Psoas muscle (tissue), 7 donors: ENCODE measurements at regions not wholly inside any gene's neighbourhood (a gene's known extent, or its start where the extent isn't known, plus 50 kb on each side); places are given as distances from the start of the nearest gene placed in this dataset.
A peak's percentile ranks its signal among the peaks of the same experiment; 100 is the strongest.

Experiments used
- ATAC-seq, 4 donors: fragments of 200-7000 bp; cut with Tn5 transposase; one replicate each; pipeline ENCODE4 v1.9.1; 2020; ENCODE audit warnings: moderate library complexity in 3 of 4, mild to moderate bottlenecking in 2 of 4
- DNase-seq, 2 donors: peaks; one replicate each; pipeline ENCODE4 v3.0.0-alpha.2; 2020
- H3K27ac ChIP-seq: fragments of 200-600 bp; one replicate; pipeline ENCODE4 v1.8.0; 2022
- H3K27me3 ChIP-seq, 3 donors: fragments of 200-600 bp in 1 of 3; one replicate each; pipeline versions ENCODE4 v1.6.1 to v1.8.0; 2013 to 2022; ENCODE audit warnings: low read length in 2 of 3, mild to moderate bottlenecking in 2 of 3, moderate library complexity in 1 of 3; ENCODE audit not compliant: insufficient read depth in 3 of 3
- H3K36me3 ChIP-seq, 2 donors: fragments of 200-600 bp in 1 of 2; one replicate each; pipeline versions ENCODE4 v1.6.1 to v1.8.0; 2013 to 2022; ENCODE audit warnings: low read depth in 1 of 2, mild to moderate bottlenecking in 1 of 2, moderate library complexity in 1 of 2; ENCODE audit not compliant: insufficient read depth in 1 of 2
- H3K4me1 ChIP-seq: fragments of 200-600 bp; one replicate; pipeline ENCODE4 v1.8.0; 2022
- H3K4me3 ChIP-seq: fragments of 200-600 bp; one replicate; pipeline ENCODE4 v1.8.0; 2022; ENCODE audit warnings: mild to moderate bottlenecking
- H3K9me3 ChIP-seq: fragments of 200-600 bp; one replicate; pipeline ENCODE4 v1.8.0; 2022
- WGBS, 3 donors: extraction: QIAGEN DNeasy Blood & Tissue Kit; methylation state at CpG; one replicate each; pipeline versions ENCODE4 v1.1.6 to v1.1.7; 2013; 5-methylcytosine and 5-hydroxymethylcytosine counted together
- intact Hi-C, 2 donors: fragments of 100-400 bp; cut with DNase I; formaldehyde crosslinking; loops; one replicate each; pipeline versions ENCODE4 v1.11.0 to v1.14.2; 2022
- TF ChIP-seq, protein P1 (sequence below): fragments of 200-600 bp; IDR thresholded peaks from one replicate; pipeline ENCODE4 v1.8.0; 2022; ENCODE audit warnings: antibody characterized with exemption
- donor health status: healthy with polysubstance abuse.
- donor health status: DM: no; HTN: no; CAD: no; lungs with moderate emphysema.
- donor health status: Bipolar disorder and iron deficiency.
- donor health status: healthy.
- donor health status: DM: yes; HTN: yes; CAD: no.
- donor health status: DM: no; HTN: no; CAD: no.
- donor health status: DM: yes; HTN: yes; CAD: no.

DNA sequence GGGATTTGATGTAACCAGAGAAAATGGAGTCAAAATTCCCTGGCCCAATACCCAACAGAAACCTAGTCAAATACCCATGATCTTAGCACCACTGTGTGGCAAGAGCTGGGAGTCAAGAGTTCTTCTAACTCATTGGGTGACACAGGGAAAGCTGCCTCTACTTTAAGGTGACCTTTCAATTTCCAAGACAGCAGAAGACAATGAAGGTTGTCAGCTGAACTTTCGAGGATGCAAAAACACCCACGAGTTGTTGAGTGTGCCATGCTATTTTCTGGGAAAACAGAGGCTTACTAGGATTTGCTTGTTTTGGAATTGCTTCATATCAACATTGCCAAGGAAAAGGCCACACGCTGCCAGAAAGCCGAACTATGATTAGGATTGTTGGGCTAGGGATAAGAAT, 61.6 kb upstream of the CYRIA start:
- DNase-seq (no peak), ATAC-seq (peak; percentile 52 to 76 (median 69))
- Histone ChIP-seq H3K27me3 (no peaks in the 10 kb centered on the region), H3K36me3 (no peaks in the 10 kb centered on the region), H3K9me3 (no peaks in the 10 kb centered on the region), H3K4me1 (peaks cover 10% of the 10 kb centered on the region), H3K27ac (no peak overlapping the region), H3K4me3 (no peak overlapping the region)
- WGBS, 3 donors, result 27 to 46% (median 30%) methylated on average over 4 of the region's 4 CpGs
- intact Hi-C loops, result loop anchor here (5.0 kb wide), 3 partner anchors 60 to 90 kb away; partner anchors contain the start of gene CYRIA (in 1 of the 2)
- TF ChIP-seq, protein P1, sequence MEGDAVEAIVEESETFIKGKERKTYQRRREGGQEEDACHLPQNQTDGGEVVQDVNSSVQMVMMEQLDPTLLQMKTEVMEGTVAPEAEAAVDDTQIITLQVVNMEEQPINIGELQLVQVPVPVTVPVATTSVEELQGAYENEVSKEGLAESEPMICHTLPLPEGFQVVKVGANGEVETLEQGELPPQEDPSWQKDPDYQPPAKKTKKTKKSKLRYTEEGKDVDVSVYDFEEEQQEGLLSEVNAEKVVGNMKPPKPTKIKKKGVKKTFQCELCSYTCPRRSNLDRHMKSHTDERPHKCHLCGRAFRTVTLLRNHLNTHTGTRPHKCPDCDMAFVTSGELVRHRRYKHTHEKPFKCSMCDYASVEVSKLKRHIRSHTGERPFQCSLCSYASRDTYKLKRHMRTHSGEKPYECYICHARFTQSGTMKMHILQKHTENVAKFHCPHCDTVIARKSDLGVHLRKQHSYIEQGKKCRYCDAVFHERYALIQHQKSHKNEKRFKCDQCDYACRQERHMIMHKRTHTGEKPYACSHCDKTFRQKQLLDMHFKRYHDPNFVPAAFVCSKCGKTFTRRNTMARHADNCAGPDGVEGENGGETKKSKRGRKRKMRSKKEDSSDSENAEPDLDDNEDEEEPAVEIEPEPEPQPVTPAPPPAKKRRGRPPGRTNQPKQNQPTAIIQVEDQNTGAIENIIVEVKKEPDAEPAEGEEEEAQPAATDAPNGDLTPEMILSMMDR, result peak; percentile 16

DNA sequence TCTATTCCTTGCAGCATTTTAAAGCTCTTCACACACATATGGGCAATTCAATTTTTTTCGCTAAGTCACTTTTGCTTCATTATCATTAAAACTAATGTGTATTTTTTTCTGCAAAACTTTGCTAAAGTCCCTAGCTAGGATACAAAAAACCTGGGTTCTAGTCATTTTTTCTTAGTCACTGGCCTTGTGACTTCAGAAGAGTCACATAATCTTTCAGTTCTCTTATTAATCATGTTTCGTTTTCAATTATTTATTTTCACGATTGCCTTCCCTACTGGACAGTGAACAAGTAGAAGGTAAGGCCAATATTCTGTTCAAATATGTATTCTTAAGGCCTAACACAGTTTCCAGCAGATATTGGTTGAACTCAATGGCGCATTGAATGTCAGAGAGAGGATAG, 60.9 kb upstream of the CYRIA start:
- no peak overlapping the region for H3K27ac ChIP-seq
- intact Hi-C loops, result loop anchor here (5.0 kb wide), 3 partner anchors 59 to 89 kb away; partner anchors contain the start of gene CYRIA (in 1 of the 2)
- H3K9me3 ChIP-seq, result no peaks in the 10 kb centered on the region
- no peak overlapping the region for H3K4me3 ChIP-seq
- DNase-seq (no peak), ATAC-seq (no peak)
- no peaks in the 10 kb centered on the region for H3K36me3 ChIP-seq
- no peaks in the 10 kb centered on the region for H3K27me3 ChIP-seq
- 93 to 96% (median 95%) methylated on average over 4 of the region's 4 CpGs for WGBS, 3 donors
- H3K4me1 ChIP-seq, result peaks cover 10% of the 10 kb centered on the region
- TF ChIP-seq, protein P1, result no peak

DNA sequence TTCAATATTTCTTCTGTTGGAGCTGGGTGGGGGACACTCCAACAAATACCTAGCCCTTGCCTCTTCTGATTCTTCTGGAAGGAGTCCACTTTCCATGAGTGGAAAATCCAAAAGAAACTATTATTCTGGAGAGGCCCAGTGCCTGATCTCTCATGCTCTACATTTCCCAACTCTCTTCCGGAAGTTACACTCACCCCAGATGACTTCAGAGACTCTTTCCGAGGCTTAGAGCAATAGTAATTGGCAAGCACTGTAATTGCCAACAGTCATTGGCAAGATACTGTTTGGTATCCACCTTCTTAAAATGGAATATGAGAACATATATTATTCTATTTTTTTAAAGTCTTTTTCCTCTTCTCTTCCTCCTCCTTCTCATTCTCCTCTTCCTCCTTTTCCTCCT, 60.5 kb upstream of the CYRIA start:
- Histone ChIP-seq H3K27ac (no peak overlapping the region), H3K4me3 (no peak overlapping the region), H3K9me3 (no peaks in the 10 kb centered on the region), H3K36me3 (no peaks in the 10 kb centered on the region), H3K27me3 (no peaks in the 10 kb centered on the region), H3K4me1 (peaks cover 10% of the 10 kb centered on the region)
- TF ChIP-seq, protein P1, result no peak
- 22 to 32% (median 30%) methylated on average over 2 of the region's 2 CpGs for WGBS, 3 donors
- ATAC-seq (peak in 2 of 4 donors; percentile 50), DNase-seq (no peak)
- intact Hi-C loops, result loop anchor here (5.0 kb wide), 3 partner anchors 59 to 89 kb away; partner anchors contain the start of gene CYRIA (in 1 of the 2)

DNA sequence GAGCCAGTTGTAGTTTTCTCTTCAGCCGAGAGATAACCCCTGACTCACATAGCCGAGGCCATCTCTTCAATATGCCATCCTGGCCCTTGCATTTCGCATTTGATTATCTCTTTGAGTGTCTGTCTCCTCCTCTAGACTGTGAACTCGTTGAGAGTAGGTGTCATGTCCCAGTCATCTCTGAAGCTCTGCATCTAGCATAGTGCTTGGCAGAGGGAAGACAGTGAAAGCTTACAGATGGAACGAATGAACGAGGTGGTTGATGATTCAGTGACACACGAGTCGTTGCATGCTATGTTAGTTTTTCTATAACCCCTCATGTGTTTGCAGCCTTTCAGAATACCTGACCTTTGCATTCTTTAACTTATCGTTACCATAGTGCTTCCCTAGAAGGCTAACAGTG, 59.9 kb upstream of the CYRIA start:
- Histone ChIP-seq H3K27me3 (no peaks in the 10 kb centered on the region), H3K4me3 (no peak overlapping the region), H3K4me1 (peaks cover 10% of the 10 kb centered on the region), H3K9me3 (no peaks in the 10 kb centered on the region), H3K27ac (no peak overlapping the region), H3K36me3 (no peaks in the 10 kb centered on the region)
- intact Hi-C loops, result loop anchor here (5.0 kb wide), 3 partner anchors 58 to 88 kb away; partner anchors contain the start of gene CYRIA (in 1 of the 2)
- no peak for DNase-seq
- 85 to 87% (median 86%) methylated on average over 9 of the region's 9 CpGs for WGBS, 3 donors
- ATAC-seq, result no peak
- TF ChIP-seq, protein P1, result no peak

DNA sequence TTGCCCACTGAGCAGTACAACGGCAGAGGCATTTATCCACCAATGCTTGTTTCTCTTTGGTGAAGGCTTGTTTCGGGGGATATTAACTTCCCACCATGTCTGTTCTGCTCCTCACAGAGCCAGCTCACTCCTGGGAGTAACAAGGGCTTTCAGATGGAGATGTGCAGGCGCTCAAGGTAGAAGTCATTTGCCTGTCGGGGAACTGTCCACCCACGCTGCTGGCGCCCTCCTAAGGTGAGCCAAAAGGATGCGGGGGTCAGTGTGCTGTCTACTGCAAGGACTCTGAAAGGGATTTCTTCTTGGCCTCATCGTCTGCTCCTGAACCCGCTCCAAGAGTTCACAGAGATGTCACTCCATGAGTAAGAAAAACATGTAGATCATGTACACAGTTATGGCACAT, 57.0 kb upstream of the CYRIA start:
- no peak overlapping the region for H3K4me3 ChIP-seq
- H3K27me3 ChIP-seq, result no peaks in the 10 kb centered on the region
- 73 to 79% (median 75%) methylated on average over 9 of the region's 9 CpGs for WGBS, 3 donors
- no peaks in the 10 kb centered on the region for H3K9me3 ChIP-seq
- TF ChIP-seq, protein P1, result peak; percentile 5
- H3K27ac ChIP-seq, result no peak overlapping the region
- H3K4me1 ChIP-seq, result peaks cover 12% of the 10 kb centered on the region
- DNase-seq (no peak), ATAC-seq (no peak)
- no peaks in the 10 kb centered on the region for H3K36me3 ChIP-seq
- intact Hi-C loops, result no loop called here
